ENCODE measurements at regions not wholly inside any gene's neighbourhood (a gene's known extent, or its start where the extent isn't known, plus 50 kb on each side); places are given as distances from the start of the nearest gene placed in this dataset.

GRCh38 chr2:188204824-188205223 is 86.8 kb upstream of the GULP1 start:
- TF ChIP-seq, protein P1, sequence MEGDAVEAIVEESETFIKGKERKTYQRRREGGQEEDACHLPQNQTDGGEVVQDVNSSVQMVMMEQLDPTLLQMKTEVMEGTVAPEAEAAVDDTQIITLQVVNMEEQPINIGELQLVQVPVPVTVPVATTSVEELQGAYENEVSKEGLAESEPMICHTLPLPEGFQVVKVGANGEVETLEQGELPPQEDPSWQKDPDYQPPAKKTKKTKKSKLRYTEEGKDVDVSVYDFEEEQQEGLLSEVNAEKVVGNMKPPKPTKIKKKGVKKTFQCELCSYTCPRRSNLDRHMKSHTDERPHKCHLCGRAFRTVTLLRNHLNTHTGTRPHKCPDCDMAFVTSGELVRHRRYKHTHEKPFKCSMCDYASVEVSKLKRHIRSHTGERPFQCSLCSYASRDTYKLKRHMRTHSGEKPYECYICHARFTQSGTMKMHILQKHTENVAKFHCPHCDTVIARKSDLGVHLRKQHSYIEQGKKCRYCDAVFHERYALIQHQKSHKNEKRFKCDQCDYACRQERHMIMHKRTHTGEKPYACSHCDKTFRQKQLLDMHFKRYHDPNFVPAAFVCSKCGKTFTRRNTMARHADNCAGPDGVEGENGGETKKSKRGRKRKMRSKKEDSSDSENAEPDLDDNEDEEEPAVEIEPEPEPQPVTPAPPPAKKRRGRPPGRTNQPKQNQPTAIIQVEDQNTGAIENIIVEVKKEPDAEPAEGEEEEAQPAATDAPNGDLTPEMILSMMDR (IDR thresholded peaks at IDR 0.05) = no peak
- TF ChIP-seq POLR2A (IDR thresholded peaks at IDR 0.05) = no peak

GRCh38 chr2:188207554-188207953 is 84.1 kb upstream of the GULP1 start:
- no peak for TF ChIP-seq POLR2A (IDR thresholded peaks at IDR 0.05)
- TF ChIP-seq, protein P1 (IDR thresholded peaks at IDR 0.05) = no peak
- no peak overlapping the region for H3K4me3 ChIP-seq
- DNase-seq (no peak), ATAC-seq (no peak)
- no peak overlapping the region for H3K27ac ChIP-seq
- WGBS, 4 donors = 89 to 94% (median 92%) methylated on average over 7 of the region's 7 CpGs
- no peaks in the 10 kb centered on the region for H3K27me3 ChIP-seq
- H3K36me3 ChIP-seq = no peaks in the 10 kb centered on the region
- no peaks in the 10 kb centered on the region for H3K4me1 ChIP-seq
- intact Hi-C loops (cut with DNase I) = no loop called here
- H3K9me3 ChIP-seq = no peaks in the 10 kb centered on the region

More at GRCh38 chr2:188204824-188205223, 86.8 kb upstream of the GULP1 start:
- no peak for ATAC-seq
- Histone ChIP-seq H3K9me3 (no peaks in the 10 kb centered on the region), H3K4me1 (no peaks in the 10 kb centered on the region), H3K27me3 (no peaks in the 10 kb centered on the region), H3K36me3 (no peaks in the 10 kb centered on the region), H3K27ac (no peak overlapping the region), H3K4me3 (no peak overlapping the region)
- DNase-seq = no peak
- intact Hi-C loops (cut with DNase I) = no loop called here
- 33 to 52% (median 47%) methylated on average over 1 of the region's 1 CpG for WGBS, 4 donors

DNA sequence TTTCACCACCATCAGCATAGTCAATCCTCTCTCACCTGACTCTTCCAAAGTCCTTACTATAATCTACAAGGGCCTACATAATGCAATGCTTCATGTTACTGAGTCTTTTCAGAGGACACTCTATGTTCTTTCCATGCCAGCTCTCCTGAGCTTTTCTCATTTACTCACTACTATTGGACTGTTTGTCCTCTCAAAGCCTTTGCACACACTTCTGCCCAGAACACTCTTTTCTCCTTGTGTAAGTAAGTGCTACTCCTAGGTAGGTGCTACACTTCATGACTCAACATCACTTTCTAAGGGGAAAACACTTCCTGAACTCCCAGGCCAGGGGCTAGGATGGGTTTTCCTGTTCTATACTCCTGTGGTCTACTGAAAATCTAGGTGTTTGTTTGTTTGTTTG is 82.5 kb upstream of the GULP1 start:
- Histone ChIP-seq H3K4me1 (no peaks in the 10 kb centered on the region), H3K27me3 (no peaks in the 10 kb centered on the region), H3K4me3 (no peak overlapping the region), H3K27ac (no peak overlapping the region), H3K36me3 (no peaks in the 10 kb centered on the region), H3K9me3 (no peaks in the 10 kb centered on the region)
- no peak for TF ChIP-seq POLR2A (IDR thresholded peaks at IDR 0.05)
- TF ChIP-seq, protein P1 (IDR thresholded peaks at IDR 0.05) = no peak
- intact Hi-C loops (cut with DNase I) = no loop called here
- ATAC-seq = no peak
- DNase-seq = no peak

DNA sequence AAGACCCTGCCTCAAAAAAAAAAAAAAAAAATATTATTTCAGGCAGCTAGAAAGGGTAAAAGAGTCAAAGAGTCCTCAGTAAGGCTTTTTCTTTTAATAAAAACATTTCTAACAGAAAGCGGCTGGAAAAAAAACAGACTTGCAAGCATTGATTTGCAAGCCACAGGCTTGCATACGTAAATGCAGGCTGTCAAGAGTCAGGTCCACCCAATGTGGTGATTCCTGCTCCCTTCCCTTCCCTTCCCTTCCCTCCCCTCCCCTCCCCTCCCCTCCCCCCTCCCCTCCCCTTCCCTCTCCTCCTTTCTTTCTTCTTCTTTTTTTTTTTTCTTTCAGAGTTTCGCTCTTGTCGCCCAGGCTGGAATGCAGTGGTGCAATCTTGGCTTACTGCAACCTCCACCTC is 74.4 kb upstream of the GULP1 start:
- ATAC-seq (no peak), DNase-seq (no peak)
- no peaks in the 10 kb centered on the region for H3K9me3 ChIP-seq
- intact Hi-C loops (cut with DNase I) = no loop called here
- no peak overlapping the region for H3K27ac ChIP-seq
- H3K27me3 ChIP-seq = no peaks in the 10 kb centered on the region
- no peaks in the 10 kb centered on the region for H3K36me3 ChIP-seq
- H3K4me1 ChIP-seq = no peaks in the 10 kb centered on the region
- TF ChIP-seq POLR2A (IDR thresholded peaks at IDR 0.05) = no peak
- TF ChIP-seq, protein P1 (IDR thresholded peaks at IDR 0.05) = no peak
- WGBS, 4 donors = 92 to 99% (median 95%) methylated on average over 4 of the region's 4 CpGs
- no peak overlapping the region for H3K4me3 ChIP-seq

Data from heart left ventricle (tissue), 16 donors.